NCI-H2029 (cell line): ENCODE measurements at regions not wholly inside any gene's neighbourhood (a gene's known extent, or its start where the extent isn't known, plus 50 kb on each side); places are given as distances from the start of the nearest gene placed in this dataset.
"Not testable (repeated sequence)": the region's sequence is repeated elsewhere in the genome, so short reads cannot be mapped to it uniquely, and the experiment has no call there.

ENCODE experiments used
- DNase-seq: peaks from one replicate; lab custom pipeline; 2025; lab: John Stamatoyannopoulos, UW

GRCh38 chr13:58495668-58496067 is 864.1 kb downstream of the PCDH17 start:
- no peak for DNase-seq

GRCh38 chr13:58500938-58501337 is 869.4 kb downstream of the PCDH17 start:
- no peak for DNase-seq

GRCh38 chr13:58504202-58504700 is 872.7 kb downstream of the PCDH17 start:
- DNase-seq: not testable (repeated sequence)

- not testable (repeated sequence) for DNase-seq
These were observed 873.8 kb downstream of the PCDH17 start for GRCh38 chr13:58505262-58505920.

GRCh38 chr13:58528351-58528750 is 896.8 kb downstream of the PCDH17 start:
- DNase-seq: no peak

GRCh38 chr13:58531614-58532013 is 900.1 kb downstream of the PCDH17 start:
- no peak for DNase-seq

- DNase-seq: no peak
These were observed 911.0 kb downstream of the PCDH17 start for GRCh38 chr13:58542530-58542929.

- no peak for DNase-seq
These were observed 915.9 kb downstream of the PCDH17 start for GRCh38 chr13:58547419-58547818.

- no peak for DNase-seq
These were observed 934.6 kb downstream of the PCDH17 start for GRCh38 chr13:58566176-58566575.

- no peak for DNase-seq
These were observed 942.2 kb downstream of the PCDH17 start for GRCh38 chr13:58573743-58574142.

GRCh38 chr13:58574791-58575190 is 943.2 kb downstream of the PCDH17 start:
- no peak for DNase-seq

- no peak for DNase-seq
These were observed 947.9 kb downstream of the PCDH17 start for GRCh38 chr13:58579468-58579867.

- no peak for DNase-seq
These were observed 952.4 kb downstream of the PCDH17 start for GRCh38 chr13:58583966-58584365.

GRCh38 chr13:58584610-58585009 is 953.1 kb downstream of the PCDH17 start:
- no peak for DNase-seq

GRCh38 chr13:58587183-58587582 is 955.6 kb downstream of the PCDH17 start:
- DNase-seq: no peak

- DNase-seq: no peak
These were observed 960.5 kb downstream of the PCDH17 start for GRCh38 chr13:58592052-58592451.

GRCh38 chr13:58592786-58593185 is 961.2 kb downstream of the PCDH17 start:
- DNase-seq: no peak

- DNase-seq: no peak
These were observed 963.4 kb downstream of the PCDH17 start for GRCh38 chr13:58594747-58595600.

GRCh38 chr13:58597552-58597951 is 966.0 kb downstream of the PCDH17 start:
- DNase-seq: no peak

- no peak for DNase-seq
These were observed 966.7 kb downstream of the PCDH17 start for GRCh38 chr13:58598241-58598640.

GRCh38 chr13:58611117-58611516 is 979.6 kb downstream of the PCDH17 start:
- no peak for DNase-seq

GRCh38 chr13:58617880-58618665 is 986.5 kb downstream of the PCDH17 start:
- DNase-seq: no peak
